ENCODE measurements at regions not wholly inside any gene's neighbourhood (a gene's known extent, or its start where the extent isn't known, plus 50 kb on each side); places are given as distances from the start of the nearest gene placed in this dataset.

GRCh38 chr21:27578741-27579265, 611.9 kb upstream of the ADAMTS5 start:
- no peak for TF ChIP-seq CTCF (IDR thresholded peaks at IDR 0.05)
- no peak for TF ChIP-seq POLR2A (IDR thresholded peaks at IDR 0.05)
